Dedifferentiated amniotic fluid mesenchymal stem cell (primary cell): ENCODE measurements at regions not wholly inside any gene's neighbourhood (a gene's known extent, or its start where the extent isn't known, plus 50 kb on each side); places are given as distances from the start of the nearest gene placed in this dataset.

ENCODE experiments used
- DNase-seq: peaks from one replicate; pipeline ENCODE4 v3.0.0-alpha.2; 2016; ENCODE audit errors: extremely low spot score

- DNase-seq, result no peak
Observed at GRCh38 chr9:126017758-126018157, 270.6 kb downstream of the PBX3 start.

GRCh38 chr9:126020836-126021235, 273.7 kb downstream of the PBX3 start:
- DNase-seq, result no peak

- no peak for DNase-seq
Observed at GRCh38 chr9:126023962-126024361, 276.8 kb downstream of the PBX3 start.

- no peak for DNase-seq
Observed at GRCh38 chr9:126024581-126025230, 277.5 kb downstream of the PBX3 start.

- DNase-seq, result no peak
Observed at GRCh38 chr9:126025991-126026390, 278.8 kb downstream of the PBX3 start.

GRCh38 chr9:126027566-126027965, 280.4 kb downstream of the PBX3 start:
- no peak for DNase-seq

GRCh38 chr9:126028746-126029145, 281.6 kb downstream of the PBX3 start:
- DNase-seq, result no peak

GRCh38 chr9:126030716-126031115, 283.5 kb downstream of the PBX3 start:
- no peak for DNase-seq

GRCh38 chr9:126031116-126031515, 283.9 kb downstream of the PBX3 start:
- no peak for DNase-seq

GRCh38 chr9:126032135-126032534, 285.0 kb downstream of the PBX3 start:
- no peak for DNase-seq

- DNase-seq, result no peak
Observed at GRCh38 chr9:126033318-126033717, 286.1 kb downstream of the PBX3 start.

- DNase-seq, result no peak
Observed at GRCh38 chr9:126033956-126034355, 286.8 kb downstream of the PBX3 start.

GRCh38 chr9:126036881-126037291, 289.7 kb downstream of the PBX3 start:
- no peak for DNase-seq

- DNase-seq, result no peak
Observed at GRCh38 chr9:126038790-126039189, 287.8 kb upstream of the MVB12B start.

- DNase-seq, result no peak
Observed at GRCh38 chr9:126043681-126044080, 282.9 kb upstream of the MVB12B start.

- no peak for DNase-seq
Observed at GRCh38 chr9:126049088-126049487, 277.5 kb upstream of the MVB12B start.

GRCh38 chr9:126049896-126050604, 276.6 kb upstream of the MVB12B start:
- DNase-seq, result no peak

GRCh38 chr9:126050605-126050990, 276.0 kb upstream of the MVB12B start:
- DNase-seq, result no peak

GRCh38 chr9:126051446-126052130, 275.0 kb upstream of the MVB12B start:
- DNase-seq, result no peak

GRCh38 chr9:126052791-126053190, 273.8 kb upstream of the MVB12B start:
- no peak for DNase-seq

GRCh38 chr9:126053913-126054312, 272.7 kb upstream of the MVB12B start:
- DNase-seq, result no peak

- no peak for DNase-seq
Observed at GRCh38 chr9:126055381-126055985, 271.1 kb upstream of the MVB12B start.
